ENCODE measurements at regions not wholly inside any gene's neighbourhood (a gene's known extent, or its start where the extent isn't known, plus 50 kb on each side); places are given as distances from the start of the nearest gene placed in this dataset. TPM values are rescaled to one million over a fixed set of nuclear protein-coding genes. Genes with fewer than 3 reads are reported as not detected.
"Not testable (repeated sequence)": the region's sequence is repeated elsewhere in the genome, so short reads cannot be mapped to it uniquely, and the experiment has no call there.

GRCh38 chr2:90325796-90326353 lies 1634.4 kb downstream of the RPIA start:
- H3K4me3 ChIP-seq, H3K9me3 Mint-ChIP-seq: not testable (repeated sequence)

GRCh38 chr2:90355546-90355945 lies 1664.1 kb downstream of the RPIA start:
- H3K27me3 Mint-ChIP-seq (ENCODE audit: insufficient read depth, low read depth); H3K4me1 ChIP-seq; H3F3A ChIP-seq (ENCODE audit: low read depth); H3K9me3 ChIP-seq (ENCODE audit: low read depth); H3K79me2 ChIP-seq (ENCODE audit: low read depth); H2AFZ ChIP-seq (replicated peaks); H3K27ac ChIP-seq; H3K9ac ChIP-seq; H3K4me3 ChIP-seq; DNase-seq (ENCODE audit: low spot score); H3K36me3 Mint-ChIP-seq; H3K27me3 ChIP-seq; H3K9me3 Mint-ChIP-seq; H3K4me1 Mint-ChIP-seq; H4K20me1 ChIP-seq (ENCODE audit: low read depth); H3K4me2 ChIP-seq; H3K27ac Mint-ChIP-seq; H3K36me3 ChIP-seq; H3K4me3 Mint-ChIP-seq: not testable (repeated sequence)

More at GRCh38 chr2:90325796-90326353, 1634.4 kb downstream of the RPIA start:
- not testable (repeated sequence) for H3K9ac ChIP-seq; DNase-seq (ENCODE audit: low spot score); H3K4me1 Mint-ChIP-seq; H3K79me2 ChIP-seq (ENCODE audit: low read depth); H3K4me2 ChIP-seq; H3K27ac Mint-ChIP-seq; H2AFZ ChIP-seq (replicated peaks); H3K27me3 ChIP-seq; H4K20me1 ChIP-seq (ENCODE audit: low read depth); H3K36me3 ChIP-seq; H3F3A ChIP-seq (ENCODE audit: low read depth); H3K36me3 Mint-ChIP-seq; H3K4me1 ChIP-seq; H3K9me3 ChIP-seq (ENCODE audit: low read depth); H3K4me3 Mint-ChIP-seq; H3K27ac ChIP-seq; H3K27me3 Mint-ChIP-seq (ENCODE audit: insufficient read depth, low read depth)

GRCh38 chr2:90359344-90359743 lies 1667.9 kb downstream of the RPIA start:
- H3K4me1 Mint-ChIP-seq, H3K27ac Mint-ChIP-seq, H3K27ac ChIP-seq: not testable (repeated sequence)

GRCh38 chr2:90359887-90360730 lies 1668.6 kb downstream of the RPIA start:
- H3K36me3 Mint-ChIP-seq; H3K79me2 ChIP-seq (ENCODE audit: low read depth); H3K4me2 ChIP-seq; H3K27ac ChIP-seq; H3K4me1 Mint-ChIP-seq; H3K9me3 Mint-ChIP-seq; H3K9ac ChIP-seq; H3K27me3 ChIP-seq; H2AFZ ChIP-seq (replicated peaks); H3K4me3 ChIP-seq; H3K4me3 Mint-ChIP-seq; H3K9me3 ChIP-seq (ENCODE audit: low read depth); H3K27ac Mint-ChIP-seq; DNase-seq (ENCODE audit: low spot score); H3K4me1 ChIP-seq; H3K27me3 Mint-ChIP-seq (ENCODE audit: insufficient read depth, low read depth); H4K20me1 ChIP-seq (ENCODE audit: low read depth); H3F3A ChIP-seq (ENCODE audit: low read depth); H3K36me3 ChIP-seq: not testable (repeated sequence)

More at GRCh38 chr2:90359344-90359743, 1667.9 kb downstream of the RPIA start:
- H4K20me1 ChIP-seq (ENCODE audit: low read depth); H3K27me3 Mint-ChIP-seq (ENCODE audit: insufficient read depth, low read depth); H3K9me3 ChIP-seq (ENCODE audit: low read depth); H3K27me3 ChIP-seq; H3K4me3 ChIP-seq; H3K79me2 ChIP-seq (ENCODE audit: low read depth); H3K36me3 Mint-ChIP-seq; H3K36me3 ChIP-seq; H3K4me2 ChIP-seq; H3F3A ChIP-seq (ENCODE audit: low read depth); H3K4me3 Mint-ChIP-seq; H3K9ac ChIP-seq; DNase-seq (ENCODE audit: low spot score); H3K4me1 ChIP-seq; H3K9me3 Mint-ChIP-seq; H2AFZ ChIP-seq (replicated peaks): not testable (repeated sequence)

- H3K9me3 ChIP-seq (ENCODE audit: low read depth); DNase-seq (ENCODE audit: low spot score); H3F3A ChIP-seq (ENCODE audit: low read depth); H3K4me1 ChIP-seq; H3K36me3 ChIP-seq; H3K79me2 ChIP-seq (ENCODE audit: low read depth); H3K27me3 ChIP-seq; H3K4me1 Mint-ChIP-seq; H3K9me3 Mint-ChIP-seq; H3K27ac Mint-ChIP-seq; H3K9ac ChIP-seq; H2AFZ ChIP-seq (replicated peaks); H3K36me3 Mint-ChIP-seq; H3K27ac ChIP-seq; H3K4me3 ChIP-seq; H4K20me1 ChIP-seq (ENCODE audit: low read depth); H3K4me2 ChIP-seq; H3K27me3 Mint-ChIP-seq (ENCODE audit: insufficient read depth, low read depth); H3K4me3 Mint-ChIP-seq: not testable (repeated sequence)
These were observed 1669.2 kb downstream of the RPIA start for GRCh38 chr2:90360731-90361035.

Small RNA genes in the stretch of these regions (small RNA-seq; reads per million reads assigned to genes)
- gene AC233263.1 (not detected), gene AC233263.2 (not detected), gene IGKV1D-35 (not detected), gene IGKV2D-19 (not detected), gene IGKV2D-36 (not detected), gene IGKV2D-38 (not detected), gene IGKV3D-25 (not detected)
